Superior temporal gyrus (tissue), 1 donor: ENCODE measurements at regions not wholly inside any gene's neighbourhood (a gene's known extent, or its start where the extent isn't known, plus 50 kb on each side); places are given as distances from the start of the nearest gene placed in this dataset.

Experiments used
- DNase-seq: peaks from one replicate; pipeline ENCODE4 v3.0.0-alpha.2; 2016; ENCODE audit errors: extremely low spot score

DNA sequence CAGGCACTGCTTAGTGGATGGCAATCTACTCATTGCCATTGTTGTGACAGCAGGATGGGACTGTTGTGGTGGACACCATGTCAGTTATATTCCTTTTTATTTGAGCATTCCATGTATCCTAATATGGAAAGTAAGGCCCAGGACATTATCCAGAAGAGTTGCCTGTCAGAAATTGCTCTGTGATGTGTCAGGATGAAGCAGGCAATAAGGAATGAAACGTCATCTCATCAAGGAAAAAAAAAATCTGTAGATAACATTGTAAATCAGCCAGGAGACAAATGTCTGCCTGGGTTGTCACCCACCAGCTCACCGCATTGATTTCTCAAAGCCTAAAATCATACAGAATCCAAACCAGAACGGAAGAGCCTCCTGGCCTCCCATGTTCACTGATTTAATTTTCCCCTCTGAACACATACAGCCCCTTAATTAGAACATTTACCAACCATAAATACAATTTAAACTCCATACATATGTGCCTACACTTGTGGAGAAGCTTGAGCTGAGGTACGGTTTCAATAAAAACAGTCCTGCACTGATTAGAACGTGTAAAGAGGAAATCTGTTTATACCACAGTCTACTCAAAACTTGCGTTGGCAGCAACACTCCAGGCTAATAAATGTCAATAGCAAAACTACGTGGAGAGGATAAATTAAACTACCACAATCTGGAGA is 73.9 kb downstream of the FOXD1 start:
- no peak for DNase-seq

- no peak for DNase-seq
These were observed 74.6 kb downstream of the FOXD1 start for GRCh38 chr5:73373814-73374510.

GRCh38 chr5:73370640-73371583 is 77.7 kb downstream of the FOXD1 start:
- DNase-seq: no peak

- DNase-seq: no peak
These were observed 78.5 kb downstream of the FOXD1 start for GRCh38 chr5:73370095-73370494.

- no peak for DNase-seq
These were observed 79.3 kb downstream of the FOXD1 start for GRCh38 chr5:73369278-73369677.

DNA sequence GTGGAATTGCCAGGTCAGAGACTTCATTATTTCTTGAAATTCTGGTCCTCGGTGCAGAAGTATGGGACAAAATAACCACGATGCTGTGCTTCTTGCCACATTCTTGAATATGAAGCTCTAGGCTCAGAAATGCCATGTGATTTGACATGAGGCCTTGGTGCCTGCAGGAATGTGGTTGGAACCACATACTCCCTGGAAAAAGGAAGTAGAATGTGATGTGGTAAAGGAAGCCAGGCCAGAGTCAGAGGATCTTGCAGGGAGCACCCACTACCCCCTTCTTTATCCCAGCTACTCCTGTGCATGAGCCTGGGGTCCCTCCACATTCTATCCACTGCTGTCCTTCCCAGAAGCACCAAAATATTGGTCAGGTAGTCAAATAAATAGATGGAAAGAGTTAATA is 80.9 kb downstream of the FOXD1 start:
- DNase-seq: no peak

DNA sequence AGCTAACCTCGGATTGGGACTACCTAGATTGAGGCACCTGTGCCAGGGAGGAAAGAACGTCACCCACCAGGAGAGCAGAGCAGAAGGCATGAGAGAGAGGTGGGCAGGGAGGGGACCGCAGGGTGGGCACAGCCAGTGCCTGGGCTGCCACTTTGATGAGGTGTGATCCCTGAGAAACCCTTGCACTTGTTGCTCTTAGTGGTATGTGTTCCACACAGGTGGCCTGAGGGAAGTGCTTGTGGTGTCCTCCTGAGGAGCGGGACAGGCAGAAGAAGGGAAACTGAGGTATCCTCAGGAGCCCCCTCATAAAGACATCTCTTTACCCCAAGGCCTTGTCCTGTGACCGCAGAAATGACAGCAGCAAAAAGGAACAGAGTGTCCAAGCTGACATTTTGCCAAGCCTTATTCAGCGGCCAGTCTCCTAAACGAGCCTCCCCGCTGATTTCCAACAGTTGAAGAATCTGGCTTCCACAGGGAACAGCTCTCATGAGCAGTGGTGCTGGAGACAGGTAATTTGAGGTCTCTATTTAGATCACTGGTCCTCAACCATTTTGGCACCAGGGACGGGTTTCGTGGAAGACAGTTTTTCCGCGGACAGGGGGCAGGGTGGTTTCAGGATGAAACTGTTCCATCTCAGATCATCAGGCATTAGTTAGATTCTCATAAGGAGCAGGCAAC is 82.4 kb downstream of the FOXD1 start:
- DNase-seq: no peak

DNA sequence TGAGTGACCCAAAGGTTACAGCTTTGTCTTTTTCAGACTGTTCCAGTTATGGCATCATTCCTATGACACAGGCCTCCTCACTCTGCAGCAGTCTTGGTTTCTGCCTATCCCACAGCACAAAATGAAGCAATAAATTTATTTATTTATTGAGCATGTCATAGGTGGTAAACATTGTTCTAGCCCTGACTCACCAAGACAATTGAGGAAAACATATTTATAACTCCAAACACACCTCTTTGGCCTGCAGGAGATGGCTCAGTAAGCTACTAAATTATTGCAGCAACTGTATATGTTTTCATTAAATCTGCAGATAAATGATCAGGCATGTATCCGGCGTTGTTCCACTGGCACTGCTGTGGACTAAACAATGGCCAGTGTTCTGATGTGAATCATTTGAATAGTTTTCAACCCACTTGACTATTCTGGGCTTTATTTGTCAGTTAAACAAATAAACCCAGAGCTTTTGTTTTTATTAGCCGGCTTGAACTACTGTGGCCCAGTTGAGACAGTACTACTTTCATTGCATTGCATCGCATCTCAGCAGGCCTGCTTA is 83.2 kb downstream of the FOXD1 start:
- peak; percentile 47 for DNase-seq

- DNase-seq: no peak
These were observed 84.5 kb downstream of the FOXD1 start for GRCh38 chr5:73363911-73364730.

DNA sequence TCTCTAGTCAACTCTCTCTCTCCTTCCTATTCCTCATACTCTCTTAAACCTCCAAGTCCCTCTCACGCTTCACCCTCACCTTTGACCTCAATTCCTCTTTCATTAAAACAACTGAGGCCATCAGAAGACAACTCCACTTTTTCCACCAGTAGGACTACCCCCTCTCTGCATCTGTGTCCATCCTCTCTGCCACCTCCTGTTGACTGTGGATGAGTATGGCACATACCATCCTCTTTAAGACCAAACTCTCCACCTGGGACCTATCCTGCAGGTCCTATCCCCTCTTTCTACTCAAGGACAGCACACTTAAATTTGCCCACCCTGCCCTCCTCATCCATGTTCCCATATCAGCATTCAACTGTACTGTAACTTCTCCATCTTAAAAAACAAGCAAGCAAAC is 89.2 kb downstream of the FOXD1 start:
- DNase-seq: no peak

- no peak for DNase-seq
These were observed 90.2 kb downstream of the FOXD1 start for GRCh38 chr5:73358366-73358765.

DNA sequence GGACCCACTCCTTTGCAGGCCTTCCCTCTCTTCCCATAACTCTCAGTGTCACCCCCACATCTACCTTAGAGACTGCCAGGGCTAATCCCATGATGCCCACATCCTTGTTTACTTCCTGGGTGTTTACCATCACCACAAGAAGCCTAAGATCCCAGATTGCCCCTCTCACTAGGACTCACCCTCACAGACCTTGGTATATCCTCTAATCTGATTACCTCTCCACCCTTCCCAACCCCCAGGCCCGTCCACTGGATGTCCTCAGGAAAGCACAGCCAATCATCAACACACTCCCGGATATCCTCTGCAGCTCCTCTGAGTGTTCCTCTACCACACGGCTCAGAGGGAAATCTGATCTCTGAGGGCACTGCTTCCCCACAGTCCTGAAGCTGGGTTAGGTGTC is 91.0 kb downstream of the FOXD1 start:
- DNase-seq: no peak

DNA sequence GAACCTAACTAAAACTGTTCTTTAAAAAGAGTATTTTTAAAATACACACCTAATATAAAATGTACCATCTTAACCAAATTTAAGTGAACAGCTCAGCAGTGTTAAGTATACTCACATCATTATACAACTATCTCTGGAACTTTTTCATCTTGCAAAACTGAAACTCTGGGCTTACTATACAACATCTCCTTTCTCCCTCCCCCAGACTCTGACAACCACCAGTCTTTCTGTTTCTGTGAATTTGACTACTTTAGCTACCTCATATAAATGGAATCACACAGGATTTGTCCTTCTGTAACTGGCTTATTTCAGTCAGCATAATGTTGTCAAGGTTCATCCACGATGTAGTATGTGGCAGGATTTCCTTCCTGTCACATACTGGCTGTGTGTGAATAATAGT is 93.5 kb downstream of the FOXD1 start:
- no peak for DNase-seq

GRCh38 chr5:73354406-73354805 is 94.2 kb downstream of the FOXD1 start:
- DNase-seq: no peak

GRCh38 chr5:73352649-73353230 is 95.8 kb downstream of the FOXD1 start:
- no peak for DNase-seq

DNA sequence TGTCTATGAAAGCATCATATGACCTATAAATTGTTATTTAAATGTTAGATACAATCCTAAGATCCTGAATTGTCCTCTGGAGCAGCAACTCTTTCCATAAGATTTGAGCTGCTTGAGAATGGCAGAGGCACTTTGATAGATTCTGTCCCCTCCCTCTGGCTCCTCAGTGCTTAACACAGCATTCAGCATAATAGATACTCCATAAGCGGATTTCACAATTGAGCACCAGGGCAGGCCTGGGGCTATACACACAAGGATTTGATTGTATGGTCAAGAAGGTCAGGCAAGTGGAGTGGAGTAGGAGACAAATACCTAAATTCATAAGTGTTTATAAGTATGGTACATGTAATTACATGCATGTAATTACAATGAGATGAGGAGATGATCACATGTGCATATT is 96.3 kb downstream of the FOXD1 start:
- DNase-seq: no peak

GRCh38 chr5:73351593-73351992 is 97.0 kb downstream of the FOXD1 start:
- DNase-seq: no peak

DNA sequence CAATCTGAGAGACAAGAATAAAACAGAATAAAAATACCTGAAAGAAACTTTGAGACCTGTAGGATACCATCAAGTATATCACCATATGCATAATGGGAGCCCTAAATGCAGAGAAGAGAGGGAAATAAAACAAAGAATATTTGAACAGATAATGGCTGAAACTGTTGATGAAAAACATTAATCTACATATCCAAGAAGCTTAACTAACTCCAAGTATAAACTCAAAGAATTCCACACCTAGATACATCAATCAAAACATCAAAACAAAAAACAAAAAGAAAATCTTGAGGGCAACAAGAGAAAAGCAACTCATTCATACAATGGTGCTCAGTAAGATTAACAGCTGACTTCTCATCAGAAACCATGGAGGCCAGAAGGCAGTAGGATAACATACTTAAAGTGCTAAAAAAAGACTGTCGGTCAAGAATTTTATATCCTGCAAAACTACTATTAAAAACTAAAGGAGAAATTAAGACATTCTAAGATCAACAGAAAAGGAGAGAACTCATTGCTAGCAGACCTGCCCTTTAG is 101.6 kb downstream of the FOXD1 start:
- no peak for DNase-seq

GRCh38 chr5:73344835-73345234 is 103.7 kb downstream of the FOXD1 start:
- DNase-seq: no peak

GRCh38 chr5:73339711-73340110 is 108.9 kb downstream of the FOXD1 start:
- DNase-seq: no peak
